HG03095 (cell line): ENCODE measurements at regions not wholly inside any gene's neighbourhood (a gene's known extent, or its start where the extent isn't known, plus 50 kb on each side); places are given as distances from the start of the nearest gene placed in this dataset.
"Not testable (repeated sequence)": the region's sequence is repeated elsewhere in the genome, so short reads cannot be mapped to it uniquely, and the experiment has no call there.

Experiments
- ATAC-seq: cut with Tn5 transposase; IDR thresholded peaks from one replicate; pipeline ENCODE4 v1.9.1; 2021; ENCODE audit warnings: moderate library complexity; ENCODE audit not compliant: unreplicated experiment

DNA sequence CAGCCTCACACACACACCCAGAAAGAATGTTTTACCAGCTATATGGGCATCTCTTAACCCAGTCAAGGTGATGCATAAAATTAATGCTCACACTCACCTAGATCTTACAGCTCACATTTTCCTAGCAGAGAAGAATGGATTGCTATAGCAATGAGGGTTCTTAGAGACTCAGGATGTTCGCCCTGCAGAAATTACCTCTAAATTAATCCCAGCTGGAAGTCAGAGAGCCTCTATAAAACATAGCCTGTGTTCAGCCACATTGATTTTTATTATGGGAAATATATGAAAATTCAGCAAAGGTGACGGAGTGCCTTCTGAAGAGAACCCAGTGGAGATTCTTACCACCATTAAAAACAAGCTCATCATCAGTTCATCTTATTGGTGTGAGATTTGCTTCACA, 528.3 kb upstream of the ZFP42 start:
- ATAC-seq, result no peak

DNA sequence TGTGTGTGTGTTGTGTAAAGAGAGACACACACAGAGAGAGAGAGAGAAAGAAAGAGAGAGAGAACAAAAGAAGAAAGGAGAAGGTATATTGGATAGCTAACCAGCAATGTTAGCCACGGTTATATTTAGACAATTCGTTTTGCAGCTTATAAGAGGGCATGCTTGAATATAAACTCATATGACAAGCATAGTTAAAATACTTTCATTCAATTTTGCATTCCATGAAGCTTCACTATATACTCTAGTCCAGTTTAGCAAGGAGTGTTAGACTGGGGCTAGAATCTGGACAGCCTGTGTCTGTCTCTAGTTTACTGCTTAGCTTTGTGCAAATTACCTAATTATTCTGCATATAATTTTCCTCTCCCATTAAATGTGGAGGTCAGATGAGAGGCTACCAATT, 525.9 kb upstream of the ZFP42 start:
- ATAC-seq, result no peak

DNA sequence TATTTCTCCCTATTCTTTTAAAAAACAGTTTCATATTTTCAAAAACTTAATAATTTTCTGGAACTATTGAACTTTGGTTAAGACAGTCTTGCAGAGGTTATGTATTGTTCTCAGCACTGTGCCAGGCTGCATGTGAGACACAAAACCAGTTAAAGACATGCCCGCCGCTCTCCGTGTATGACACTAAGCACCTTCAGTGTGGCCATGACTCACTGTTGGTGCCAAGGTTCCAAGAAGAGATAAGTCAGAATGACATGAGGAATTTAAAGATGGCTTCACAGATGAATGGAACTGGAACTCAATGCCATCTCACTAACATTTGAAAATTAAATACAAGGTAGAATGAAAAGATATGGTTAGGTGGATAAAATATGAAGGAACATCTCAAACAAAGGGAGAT, 525.5 kb upstream of the ZFP42 start:
- no peak for ATAC-seq

DNA sequence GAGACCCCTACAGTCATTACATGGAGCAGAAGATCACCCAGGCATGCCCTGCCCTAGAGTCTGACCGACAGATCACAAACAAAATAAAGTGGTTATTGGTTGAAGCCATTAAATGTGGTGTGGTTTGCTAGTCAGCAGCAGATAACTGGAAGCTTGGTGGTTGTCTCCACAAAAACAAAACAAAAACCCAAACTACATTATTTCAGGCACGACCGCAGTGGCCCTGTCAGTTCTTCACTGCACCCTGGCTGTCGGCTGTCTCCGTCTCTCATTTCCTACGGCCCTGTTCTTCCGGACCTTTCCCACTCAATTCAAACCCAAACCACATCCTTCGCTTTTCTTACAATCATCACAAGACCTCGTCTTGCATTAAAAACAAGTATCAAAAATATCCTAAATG, 521.3 kb upstream of the ZFP42 start:
- no peak for ATAC-seq

DNA sequence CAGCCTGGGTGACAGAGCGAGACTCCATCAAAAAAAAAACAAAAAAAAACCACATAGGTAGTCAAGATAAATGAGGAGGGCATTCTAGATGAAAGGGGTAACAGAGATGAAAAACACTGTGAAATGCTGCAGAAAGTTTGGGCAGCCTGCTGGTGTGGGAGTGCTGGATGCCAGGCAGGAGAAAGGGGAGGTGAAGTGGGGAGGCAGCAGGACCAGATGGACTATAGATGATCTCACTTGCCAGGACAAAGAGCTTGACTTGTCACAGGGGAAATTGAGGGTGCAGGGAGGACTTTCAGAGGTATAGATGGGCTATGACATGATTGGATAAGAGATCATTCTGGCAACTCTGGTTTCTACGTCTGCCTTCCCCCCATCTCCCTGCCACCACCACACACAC, 519.7 kb upstream of the ZFP42 start:
- no peak for ATAC-seq

DNA sequence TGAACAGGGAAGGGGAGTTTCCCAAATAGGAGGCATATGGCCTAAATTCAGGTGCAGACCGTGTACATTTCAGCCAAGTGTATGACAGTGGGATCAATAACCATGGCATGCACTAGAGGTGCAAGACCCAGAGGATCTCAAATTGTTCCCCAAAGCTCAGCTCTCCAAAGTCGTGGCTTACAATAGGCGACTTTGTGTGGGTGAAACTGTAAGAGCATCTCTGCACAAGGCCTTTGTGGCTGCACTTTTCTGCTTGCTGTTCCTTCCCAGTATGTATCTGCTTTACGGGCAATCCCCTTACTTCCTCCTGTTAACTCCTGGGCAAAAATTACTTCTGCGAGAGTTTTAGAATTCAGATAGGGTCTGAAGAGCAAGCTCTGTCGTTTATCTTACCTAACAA, 518.3 kb upstream of the ZFP42 start:
- ATAC-seq, result no peak

DNA sequence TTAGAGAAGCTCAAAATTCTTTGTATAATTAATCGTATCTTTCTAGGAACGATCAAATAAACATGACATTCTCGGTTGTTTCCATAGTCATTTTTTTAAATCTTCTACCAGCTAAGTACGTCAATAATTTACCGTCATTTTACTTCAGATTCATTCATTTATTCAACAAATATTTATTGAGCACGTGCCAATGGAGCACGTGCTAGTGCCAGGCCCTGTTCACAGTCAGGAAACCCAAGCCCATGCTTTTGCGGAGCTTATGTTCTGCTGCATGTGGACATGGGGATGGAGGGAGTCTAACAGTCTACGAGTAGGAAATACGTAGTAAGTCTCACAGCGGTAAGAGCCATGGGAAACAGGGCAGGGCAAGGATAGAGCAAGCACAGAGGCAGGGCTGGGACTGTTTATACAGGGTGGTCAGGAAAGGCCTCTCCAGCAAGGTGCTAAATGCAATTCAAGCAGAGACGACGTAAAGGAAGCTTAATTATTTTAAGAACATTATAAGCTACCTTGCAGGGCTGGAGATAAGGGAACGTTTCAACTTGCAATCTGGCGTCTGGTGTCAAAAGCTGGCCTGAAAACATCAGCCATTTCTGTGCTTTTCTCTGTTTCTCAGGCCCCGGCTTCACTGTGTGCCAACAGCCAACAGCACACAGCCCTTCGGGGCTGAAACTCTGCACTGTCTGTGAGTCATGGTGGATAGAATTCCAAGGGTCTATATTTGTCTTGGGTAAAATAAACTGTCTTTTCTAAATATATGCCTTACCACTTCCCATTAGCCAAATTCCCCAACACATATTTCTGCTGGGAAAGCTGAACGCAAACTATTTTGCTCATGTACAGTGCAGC, 517.1 kb upstream of the ZFP42 start:
- ATAC-seq, result no peak

DNA sequence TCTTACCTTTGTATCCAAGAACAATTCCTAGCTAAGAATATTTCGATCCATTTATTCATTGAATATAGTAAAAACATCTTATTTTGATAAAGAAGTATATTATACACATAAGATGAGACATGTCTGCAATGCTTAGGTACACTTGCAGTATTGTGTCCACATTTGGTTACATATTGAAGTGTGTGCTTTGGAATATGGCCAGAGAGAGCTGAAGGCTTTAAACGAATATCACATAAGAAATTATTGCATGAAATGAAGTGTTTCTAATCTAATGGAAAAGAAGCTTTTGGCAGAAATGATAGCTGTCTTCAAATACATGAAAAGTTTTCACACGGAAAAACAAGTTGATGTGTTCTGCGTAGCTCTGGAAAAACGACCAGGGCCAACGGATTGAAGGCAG, 516.1 kb upstream of the ZFP42 start:
- no peak for ATAC-seq

DNA sequence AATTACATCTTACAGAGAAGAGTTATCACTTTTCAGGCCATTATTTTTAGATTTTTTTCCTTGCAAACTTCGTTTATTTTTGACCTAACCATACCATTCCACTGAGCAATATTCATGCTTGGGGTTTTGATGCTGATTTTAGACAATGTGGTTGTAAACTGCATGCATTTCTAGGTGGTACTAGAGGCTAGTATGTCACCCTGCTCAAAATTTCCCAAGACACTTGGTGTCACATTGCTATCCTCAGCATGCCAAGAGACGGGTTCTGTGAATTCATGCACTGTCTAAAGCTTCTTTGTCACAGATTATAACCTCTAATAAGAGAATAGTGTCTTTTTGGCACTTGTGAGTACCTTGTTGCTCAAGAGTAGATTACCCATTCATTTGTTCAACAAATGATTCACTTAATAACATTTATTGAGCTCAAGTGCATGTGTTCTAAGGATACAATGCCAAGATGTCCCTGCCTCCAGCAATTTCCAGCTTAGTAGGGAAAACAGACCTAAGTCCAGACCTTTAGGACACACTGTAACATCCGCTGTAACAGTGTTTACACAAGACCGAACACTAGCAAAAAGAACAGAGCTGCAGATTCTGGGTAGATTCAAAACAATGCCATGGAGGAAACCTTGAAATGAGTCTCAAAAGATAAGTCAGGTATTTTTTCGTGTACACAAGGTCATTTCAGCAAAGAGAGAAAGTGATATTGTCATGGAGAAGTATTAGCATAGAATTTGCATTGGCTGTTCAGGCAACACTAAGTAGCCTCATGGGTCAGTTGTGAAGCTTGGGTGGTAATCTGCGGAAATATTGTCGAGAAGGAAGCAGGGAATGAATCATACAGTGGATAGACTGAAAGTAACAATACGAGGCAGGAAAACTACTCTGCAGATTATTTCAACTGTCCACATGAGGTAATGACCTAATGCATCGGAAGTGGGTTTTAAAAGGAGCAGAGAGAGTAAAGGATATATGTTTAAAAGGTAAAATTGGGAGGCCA, 515.1 kb upstream of the ZFP42 start:
- ATAC-seq, result no peak

DNA sequence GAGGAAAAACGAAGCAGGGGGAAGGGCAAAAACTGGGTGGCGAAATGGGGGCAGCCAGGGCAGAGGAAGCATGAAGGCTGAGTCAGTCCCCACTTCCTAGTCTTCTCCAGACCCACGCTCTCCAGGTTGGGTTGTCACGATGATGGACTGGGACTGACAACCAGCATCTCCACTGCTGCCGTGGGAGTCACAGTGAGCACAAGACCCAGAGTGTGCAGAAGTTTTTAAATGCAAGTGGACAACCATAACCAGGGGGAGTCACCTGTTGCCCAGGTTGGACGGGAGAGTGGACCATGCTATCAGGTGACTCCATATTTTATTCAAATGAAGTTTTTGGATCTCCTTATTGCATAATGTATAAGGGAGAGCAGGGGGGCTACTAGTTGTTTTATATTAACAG, 511.4 kb upstream of the ZFP42 start:
- ATAC-seq, result no peak

DNA sequence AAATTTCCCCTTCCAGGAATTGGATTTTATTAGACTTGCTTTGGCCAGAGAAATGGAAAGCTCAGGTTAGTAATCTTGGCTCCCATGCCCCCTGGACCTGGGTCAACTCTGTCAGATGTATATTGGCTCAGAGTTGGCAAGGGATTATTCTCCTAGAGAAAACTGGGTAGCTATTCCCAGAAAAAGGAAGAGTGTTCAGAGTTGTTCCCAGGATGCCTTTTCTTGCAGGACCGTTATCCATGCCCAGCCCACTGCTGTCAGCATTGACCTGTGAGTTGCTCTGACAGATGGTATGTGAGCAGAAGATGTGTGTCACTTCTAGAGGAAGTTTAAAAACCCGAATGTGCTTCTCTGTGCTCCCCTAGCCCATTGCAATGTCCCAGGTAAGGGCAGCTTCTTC, 509.9 kb upstream of the ZFP42 start:
- ATAC-seq, result no peak

DNA sequence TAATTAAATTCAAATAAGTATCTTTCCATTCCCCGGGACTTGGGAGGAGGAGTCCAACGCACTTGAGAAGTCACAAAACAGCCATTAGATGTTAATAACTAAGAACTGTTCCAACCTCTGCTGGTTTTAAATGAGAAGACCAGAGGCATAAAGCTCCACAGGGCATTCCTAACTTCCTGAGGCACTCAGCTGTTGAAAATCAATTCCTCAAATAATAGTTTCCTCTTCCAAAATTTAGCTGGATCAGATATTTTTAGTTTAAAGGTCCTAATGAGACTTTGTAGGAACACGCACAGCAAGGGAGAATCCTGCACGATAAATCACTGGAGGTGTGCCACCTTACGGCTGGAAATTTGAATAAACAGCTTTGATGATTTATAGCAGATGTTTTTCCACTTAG, 504.3 kb upstream of the ZFP42 start:
- ATAC-seq, result no peak

DNA sequence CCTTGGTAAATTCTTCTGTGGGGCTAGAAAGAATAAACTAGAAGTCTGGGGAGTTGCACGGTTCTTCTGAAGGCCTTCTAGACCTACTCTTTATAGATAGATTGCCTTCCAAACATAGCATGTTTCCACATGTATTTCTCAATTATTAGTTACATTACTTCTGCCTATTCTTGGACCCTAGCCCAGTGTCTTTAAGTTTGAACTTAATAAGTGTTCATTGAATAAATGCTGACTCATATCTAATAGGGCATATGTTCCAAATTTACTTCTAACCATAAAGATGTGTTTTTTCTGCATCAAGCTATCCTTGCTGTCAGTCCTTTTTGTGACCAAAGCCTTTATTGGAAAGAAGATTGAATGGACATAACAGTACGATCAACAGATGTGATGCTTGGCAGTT, 503.6 kb upstream of the ZFP42 start:
- ATAC-seq, result no peak

DNA sequence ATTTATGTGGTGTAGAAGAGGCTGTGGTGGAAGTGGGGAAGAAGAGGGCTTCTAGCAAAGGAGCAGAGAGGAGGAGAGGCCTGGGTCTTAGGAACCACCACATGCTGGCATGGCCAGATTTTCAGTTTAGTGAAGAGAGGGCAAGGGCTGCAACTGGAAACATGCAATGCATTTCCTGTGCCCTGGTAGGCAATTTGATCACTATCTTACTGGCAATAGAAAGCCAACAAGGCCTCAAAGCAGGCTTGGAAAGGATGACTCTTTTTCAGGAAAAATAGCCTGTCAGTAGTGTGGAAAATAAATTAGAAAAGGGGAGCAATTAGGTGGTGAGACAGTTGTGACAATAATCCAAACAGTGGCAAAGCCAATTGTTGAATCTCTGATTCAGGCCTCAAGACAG, 501.9 kb upstream of the ZFP42 start:
- no peak for ATAC-seq

DNA sequence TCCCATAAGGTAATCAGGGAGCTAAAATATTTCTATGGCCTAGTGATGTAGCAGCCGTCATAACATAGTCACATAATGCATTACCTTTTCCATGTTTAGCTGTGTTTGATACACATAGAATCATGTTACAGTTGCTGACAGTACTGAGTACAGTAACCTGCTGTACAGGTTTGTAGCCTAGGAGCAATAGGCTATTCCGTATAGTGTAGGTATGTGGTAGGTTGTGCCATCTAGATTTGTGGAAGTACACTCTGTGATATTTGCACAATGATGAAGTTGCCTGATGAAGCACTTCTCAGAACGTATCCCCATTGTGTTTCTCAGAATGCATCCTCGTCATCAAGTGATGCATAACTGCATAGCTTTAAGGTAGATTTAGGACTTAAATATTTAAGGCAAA, 495.6 kb upstream of the ZFP42 start:
- ATAC-seq, result no peak

DNA sequence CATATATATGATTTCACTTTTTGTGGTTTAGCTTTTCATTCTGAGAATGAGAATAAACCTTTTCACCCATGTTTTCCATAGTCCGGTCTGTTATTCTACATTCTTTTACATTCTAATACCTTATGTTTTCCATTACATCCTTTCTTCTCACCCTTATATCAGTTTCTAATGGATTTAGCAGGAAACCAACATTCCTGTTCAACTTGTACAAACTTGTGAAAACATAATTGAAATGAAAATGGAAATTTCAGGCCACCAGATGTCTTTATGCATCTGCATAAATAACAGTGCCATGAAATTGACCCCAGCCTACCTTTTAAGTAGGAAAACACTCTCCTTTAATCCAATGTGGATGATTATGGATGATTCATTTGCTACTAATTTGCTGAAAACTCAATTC, 494.8 kb upstream of the ZFP42 start:
- ATAC-seq, result no peak

DNA sequence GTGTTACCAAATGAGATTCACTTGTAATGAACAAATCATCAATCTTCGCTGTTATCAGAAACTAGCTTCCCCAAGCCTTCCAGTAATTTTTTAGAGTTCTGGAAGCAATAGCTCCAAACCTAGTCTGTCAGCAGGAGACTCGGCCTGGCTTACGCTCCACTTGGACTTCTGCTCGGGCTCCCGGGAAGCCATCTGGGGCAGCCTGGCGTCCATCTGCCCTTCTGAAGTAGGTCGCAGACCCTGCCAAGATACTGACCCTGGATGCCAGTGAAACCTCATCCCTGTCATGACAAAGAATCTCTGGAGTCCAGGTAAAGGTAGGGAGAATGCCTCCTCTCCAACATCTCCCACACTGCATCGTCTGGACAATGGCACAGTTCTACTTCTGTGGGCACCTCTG, 493.8 kb upstream of the ZFP42 start:
- no peak for ATAC-seq

DNA sequence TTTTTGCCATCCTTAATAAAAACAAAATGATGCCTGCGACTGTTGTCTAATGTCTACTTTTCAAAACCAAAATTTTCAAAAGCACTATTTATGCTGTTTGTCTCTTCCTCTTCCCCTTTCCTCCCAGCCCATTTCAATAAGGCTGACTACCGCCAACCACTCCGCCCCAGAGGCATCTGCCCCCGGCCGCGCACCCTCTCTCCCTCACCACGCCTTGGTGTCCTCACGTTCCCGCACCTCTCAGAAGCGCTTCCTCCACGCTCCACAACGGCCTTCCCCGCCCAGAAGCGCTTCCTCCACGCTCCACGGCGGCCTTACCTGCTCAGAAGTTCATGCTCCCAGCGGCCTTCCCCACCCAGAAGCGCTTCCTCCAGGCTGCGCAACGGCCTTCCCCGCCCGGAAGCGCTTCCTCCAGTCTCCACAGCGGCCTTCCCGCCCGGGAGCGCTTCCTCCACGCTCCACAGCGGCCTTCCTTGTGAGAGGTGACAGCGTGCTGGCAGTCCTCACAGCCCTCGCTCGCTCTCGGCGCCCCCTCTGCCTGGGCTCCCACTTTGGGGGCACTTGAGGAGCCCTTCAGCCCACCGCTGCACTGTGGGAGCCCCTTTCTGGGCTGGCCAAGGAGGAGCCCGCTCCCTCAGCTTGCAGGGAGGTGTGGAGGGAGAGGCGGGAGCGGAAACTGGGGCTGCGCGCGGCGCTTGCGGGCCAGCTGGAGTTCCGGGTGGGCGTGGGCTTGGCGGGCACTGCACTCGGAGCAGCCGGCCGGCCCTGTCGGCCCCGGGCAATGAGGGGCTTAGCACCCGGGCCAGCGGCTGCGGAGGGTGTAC, 490.4 kb upstream of the ZFP42 start:
- no peak for ATAC-seq

DNA sequence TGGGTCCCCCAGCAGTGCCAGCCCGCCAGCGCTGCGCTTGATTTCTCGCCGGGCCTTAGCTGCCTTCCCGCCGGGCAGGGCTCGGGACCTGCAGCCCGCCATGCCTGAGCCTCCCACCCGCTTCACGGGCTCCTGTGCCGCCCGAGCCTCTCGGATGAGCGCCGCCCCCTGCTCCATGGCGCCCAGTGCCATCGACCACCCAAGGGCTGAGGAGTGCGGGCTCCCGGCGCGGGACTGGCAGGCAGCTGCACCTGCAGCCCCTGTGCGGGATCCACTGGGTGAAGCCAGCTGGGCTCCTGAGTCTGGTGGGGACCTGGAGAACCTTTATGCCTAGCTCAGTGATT, 489.8 kb upstream of the ZFP42 start:
- not testable (repeated sequence) for ATAC-seq

DNA sequence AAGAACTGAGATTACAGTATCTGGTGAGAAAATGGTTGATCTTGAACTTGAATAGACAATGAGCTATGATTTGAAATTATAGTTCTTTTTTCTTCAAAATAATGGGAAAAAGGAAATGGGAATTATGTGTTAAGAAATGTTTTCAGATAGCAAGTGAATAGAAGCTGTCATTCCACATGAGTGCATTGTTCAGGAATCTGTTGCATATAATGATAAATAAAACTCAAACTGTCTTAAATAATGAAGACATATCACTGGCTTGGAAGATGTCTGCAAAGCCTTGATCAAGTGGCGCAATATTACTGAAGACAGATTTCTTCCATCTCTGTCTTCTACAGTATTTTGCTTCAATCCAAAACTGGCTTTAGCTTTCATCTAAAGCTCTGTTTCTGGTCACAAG, 479.3 kb upstream of the ZFP42 start:
- no peak for ATAC-seq

DNA sequence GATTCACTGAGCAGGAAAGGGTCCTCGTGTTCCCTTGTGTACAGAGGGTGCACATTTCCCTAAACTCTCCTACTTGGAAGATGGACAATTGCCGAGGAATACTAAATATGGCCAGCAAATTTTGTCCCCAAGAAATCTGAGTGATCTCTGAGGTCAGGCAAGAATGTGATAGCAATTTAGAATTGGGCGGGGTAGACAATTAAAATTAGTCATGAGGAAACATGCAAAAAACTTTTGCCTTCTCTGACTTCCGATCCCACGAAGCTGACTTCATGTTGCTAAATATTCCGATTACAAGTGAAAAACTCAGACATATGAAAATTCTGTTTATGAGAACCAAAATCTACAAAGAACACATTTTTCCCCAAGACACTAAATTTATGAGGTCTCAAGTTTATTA, 453.9 kb upstream of the ZFP42 start:
- ATAC-seq, result no peak
